Spleen (tissue), 11 donors: ENCODE measurements at regions not wholly inside any gene's neighbourhood (a gene's known extent, or its start where the extent isn't known, plus 50 kb on each side); places are given as distances from the start of the nearest gene placed in this dataset.

Experiments
- DNase-seq: peaks from one replicate; pipeline ENCODE4 v3.0.0-alpha.2; 2020
- H3K27ac ChIP-seq, 8 donors: fragments of 200-600 bp; sonication (generic) in 7 of 8; 1 replicate in 4 of 8; 2 replicates in 4 of 8; pipeline versions ENCODE4 v1.5.0 to v1.8.0; 2016 to 2021; ENCODE audit warnings: inconsistent platforms in 4 of 8, mild to moderate bottlenecking in 4 of 8, moderate library complexity in 1 of 8
- H3K27me3 ChIP-seq, 7 donors: fragments of 200-600 bp; sonication (generic) in 6 of 7; replicated peaks in 1 of 7; 1 replicate in 4 of 7; 2 replicates in 3 of 7; pipeline versions ENCODE4 v1.5.0 to v1.8.0; 2016 to 2021; ENCODE audit warnings: inconsistent platforms in 3 of 7, mild to moderate bottlenecking in 1 of 7
- H3K36me3 ChIP-seq, 6 donors: fragments of 200-600 bp; sonication (generic) in 5 of 6; 1 replicate in 4 of 6; 2 replicates in 2 of 6; pipeline versions ENCODE4 v1.5.0 to v1.8.0; 2016 to 2021; ENCODE audit warnings: inconsistent platforms in 2 of 6
- H3K4me1 ChIP-seq, 6 donors: fragments of 200-600 bp; sonication (generic) in 5 of 6; 1 replicate in 3 of 6; 2 replicates in 3 of 6; pipeline versions ENCODE4 v1.5.0 to v1.8.0; 2016 to 2021; ENCODE audit warnings: inconsistent platforms in 3 of 6
- H3K4me3 ChIP-seq, 8 donors: fragments of 200-600 bp; sonication (generic) in 7 of 8; 1 replicate in 4 of 8; 2 replicates in 4 of 8; pipeline versions ENCODE4 v1.5.0 to v1.8.0; 2016 to 2021; ENCODE audit warnings: inconsistent platforms in 4 of 8, mild to moderate bottlenecking in 4 of 8, moderate library complexity in 2 of 8
- H3K9me3 ChIP-seq, 8 donors: fragments of 200-600 bp; sonication (generic) in 7 of 8; 1 replicate in 4 of 8; 2 replicates in 4 of 8; pipeline versions ENCODE4 v1.5.0 to v1.8.0; 2016 to 2021; ENCODE audit warnings: inconsistent platforms in 4 of 8
- POLR2A ChIP-seq, 3 donors: fragments of 450-650 bp; IDR thresholded peaks; one replicate each; pipeline ENCODE4 v1.5.1; 2017; ENCODE audit warnings: antibody characterized with exemption in 3 of 3, mild to moderate bottlenecking in 1 of 3
- POLR2AphosphoS5 ChIP-seq, 3 donors: sonication (generic); formaldehyde crosslinking; IDR thresholded peaks; one replicate each; pipeline ENCODE4 v1.5.1; 2017; ENCODE audit warnings: antibody characterized with exemption in 3 of 3
- WGBS, 5 donors: extraction: QIAGEN DNeasy Blood & Tissue Kit in 3 of 5; methylation state at CpG; one replicate each; pipeline versions ENCODE4 v1.1.5 to v1.1.7; 2013 to 2018; 5-methylcytosine and 5-hydroxymethylcytosine counted together
- intact Hi-C: fragments of 100-400 bp; cut with DNase I; formaldehyde crosslinking; loops from one replicate; pipeline ENCODE4 v1.15.0; 2023; ENCODE audit warnings: low total_unique reads
- TF ChIP-seq, protein P1 (sequence below), 11 experiments: fragments of 200-600 bp in 7 of 11; fragments of 450-650 bp in 4 of 11; sonication (generic) in 4 of 11; IDR thresholded peaks in 8 of 11; conservative IDR thresholded peaks in 3 of 11; 1 replicate in 7 of 11; 2 replicates in 4 of 11; pipeline versions ENCODE4 v1.4.0 to v1.8.0; 2016 to 2021; ENCODE audit warnings: antibody characterized with exemption in 11 of 11, inconsistent platforms in 4 of 11, mild to moderate bottlenecking in 1 of 11
- donor health status: healthy with polysubstance abuse.
- donor health status: DM: no; HTN: no; CAD: no; lungs with moderate emphysema.
- donor health status: DM: no; HTN: no; CAD: no.
- donor health status: Bipolar disorder and iron deficiency.
- donor health status: healthy.
- donor health status: DM: no; HTN: no; CAD: no.
- donor health status: DM: yes; HTN: yes; CAD: no.

DNA sequence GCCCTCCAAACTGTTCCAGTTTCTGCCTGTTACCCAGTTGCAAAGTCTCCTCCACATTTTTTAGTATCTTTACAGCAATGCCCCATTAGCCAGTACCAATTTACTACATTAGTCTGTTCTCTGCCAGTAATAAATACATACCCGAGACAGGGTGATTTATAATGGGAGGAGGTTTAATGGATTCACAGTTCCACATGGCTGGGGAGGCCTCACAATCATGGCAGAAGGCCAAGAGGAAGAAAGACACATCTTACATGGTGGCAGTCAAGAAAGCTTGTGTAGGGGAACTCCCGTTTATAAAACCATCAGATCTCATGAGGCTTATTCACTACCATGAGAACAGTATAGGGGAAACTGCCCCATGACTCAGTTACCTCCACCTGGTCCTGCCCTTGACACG is 600.7 kb upstream of the CDH6 start:
- Histone ChIP-seq H3K9me3 (peaks cover 0 to 25% (median 13%) of the 10 kb centered on the region in 8 donors), H3K36me3 (no peaks in the 10 kb centered on the region), H3K4me1 (no peaks in the 10 kb centered on the region), H3K27ac (no peak overlapping the region), H3K4me3 (no peak overlapping the region), H3K27me3 (no peaks in the 10 kb centered on the region)
- DNase-seq = no peak
- intact Hi-C loops = no loop called here
- 64 to 74% (median 70%) methylated on average over 3 of the region's 3 CpGs for WGBS, 5 donors
- TF ChIP-seq POLR2AphosphoS5 (IDR thresholded peaks at IDR 0.05) (no peak), POLR2A (IDR thresholded peaks at IDR 0.05) (no peak)
- TF ChIP-seq, protein P1, sequence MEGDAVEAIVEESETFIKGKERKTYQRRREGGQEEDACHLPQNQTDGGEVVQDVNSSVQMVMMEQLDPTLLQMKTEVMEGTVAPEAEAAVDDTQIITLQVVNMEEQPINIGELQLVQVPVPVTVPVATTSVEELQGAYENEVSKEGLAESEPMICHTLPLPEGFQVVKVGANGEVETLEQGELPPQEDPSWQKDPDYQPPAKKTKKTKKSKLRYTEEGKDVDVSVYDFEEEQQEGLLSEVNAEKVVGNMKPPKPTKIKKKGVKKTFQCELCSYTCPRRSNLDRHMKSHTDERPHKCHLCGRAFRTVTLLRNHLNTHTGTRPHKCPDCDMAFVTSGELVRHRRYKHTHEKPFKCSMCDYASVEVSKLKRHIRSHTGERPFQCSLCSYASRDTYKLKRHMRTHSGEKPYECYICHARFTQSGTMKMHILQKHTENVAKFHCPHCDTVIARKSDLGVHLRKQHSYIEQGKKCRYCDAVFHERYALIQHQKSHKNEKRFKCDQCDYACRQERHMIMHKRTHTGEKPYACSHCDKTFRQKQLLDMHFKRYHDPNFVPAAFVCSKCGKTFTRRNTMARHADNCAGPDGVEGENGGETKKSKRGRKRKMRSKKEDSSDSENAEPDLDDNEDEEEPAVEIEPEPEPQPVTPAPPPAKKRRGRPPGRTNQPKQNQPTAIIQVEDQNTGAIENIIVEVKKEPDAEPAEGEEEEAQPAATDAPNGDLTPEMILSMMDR (IDR thresholded peaks at IDR 0.05 in 8 of 11, conservative IDR thresholded peaks at IDR 0.05 in 3 of 11) = no peak

DNA sequence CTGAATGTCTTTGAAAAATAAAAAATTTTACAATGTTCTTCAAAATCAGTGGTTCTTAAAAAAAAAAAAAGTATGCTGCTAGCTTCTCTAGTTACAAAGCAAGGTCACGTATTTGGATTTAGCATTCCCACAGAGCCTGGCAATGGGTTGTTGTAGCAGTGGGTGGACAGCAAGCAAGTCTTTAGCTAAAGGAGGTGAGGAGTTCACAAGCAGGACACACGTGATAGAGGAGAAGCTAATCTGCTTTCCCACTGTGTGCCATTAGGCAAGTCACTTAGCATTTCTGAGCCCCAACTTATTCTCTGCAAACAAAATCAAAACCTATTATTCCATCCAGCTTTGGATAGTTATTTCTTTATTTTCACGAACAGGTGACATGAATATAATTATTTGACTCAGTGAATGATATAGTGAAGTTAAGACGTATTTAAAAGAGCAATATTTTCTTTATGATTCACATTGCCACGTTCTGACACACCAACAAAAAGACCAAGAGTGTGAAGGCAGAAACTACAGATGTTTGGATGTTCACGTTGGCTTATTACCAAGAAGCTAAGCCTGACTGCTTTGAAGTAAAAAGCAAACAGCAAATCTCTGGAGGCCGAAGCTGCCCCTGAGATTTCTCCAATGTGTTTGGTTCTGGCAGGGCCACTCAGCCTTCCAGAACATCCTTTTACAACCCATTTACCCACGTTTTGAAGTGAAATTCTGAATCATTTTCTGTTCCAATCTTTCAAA is 612.1 kb upstream of the CDH6 start:
- no peak overlapping the region for H3K4me3 ChIP-seq
- no peaks in the 10 kb centered on the region for H3K4me1 ChIP-seq
- H3K36me3 ChIP-seq = no peaks in the 10 kb centered on the region
- no peak for DNase-seq
- TF ChIP-seq POLR2A (IDR thresholded peaks at IDR 0.05) (no peak), POLR2AphosphoS5 (IDR thresholded peaks at IDR 0.05) (no peak)
- TF ChIP-seq, protein P1 (IDR thresholded peaks at IDR 0.05 in 8 of 11, conservative IDR thresholded peaks at IDR 0.05 in 3 of 11) = no peak
- H3K27ac ChIP-seq = no peak overlapping the region
- no peaks in the 10 kb centered on the region for H3K27me3 ChIP-seq
- peaks cover 0 to 15% (median 3%) of the 10 kb centered on the region in 8 donors for H3K9me3 ChIP-seq
- 56 to 62% (median 56%) methylated on average over 8 of the region's 8 CpGs for WGBS, 5 donors
- intact Hi-C loops = no loop called here

DNA sequence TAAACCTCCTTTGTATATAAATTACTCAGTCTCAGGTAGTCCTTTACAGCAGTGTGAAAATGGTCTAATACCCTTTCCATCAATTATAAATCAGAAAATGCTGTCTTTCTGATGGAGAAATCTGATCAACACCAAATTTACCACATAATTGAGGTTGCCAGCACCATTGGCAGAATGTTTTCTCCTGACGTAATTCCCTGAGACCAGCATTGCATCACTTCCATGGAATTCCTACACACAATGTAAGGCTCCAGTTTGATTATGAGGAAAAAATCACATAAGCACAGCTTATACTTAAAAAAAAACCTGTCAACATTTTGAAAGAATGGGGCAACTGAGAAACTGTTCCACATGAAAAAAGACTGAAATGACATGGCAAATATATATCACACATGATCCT is 618.7 kb upstream of the CDH6 start:
- TF ChIP-seq POLR2AphosphoS5 (IDR thresholded peaks at IDR 0.05) (no peak), POLR2A (IDR thresholded peaks at IDR 0.05) (no peak)
- TF ChIP-seq, protein P1 (IDR thresholded peaks at IDR 0.05 in 8 of 11, conservative IDR thresholded peaks at IDR 0.05 in 3 of 11) = no peak
- no peaks in the 10 kb centered on the region for H3K27me3 ChIP-seq
- H3K4me3 ChIP-seq = no peak overlapping the region
- H3K36me3 ChIP-seq = no peaks in the 10 kb centered on the region
- intact Hi-C loops = no loop called here
- DNase-seq = no peak
- H3K4me1 ChIP-seq = no peaks in the 10 kb centered on the region
- peaks cover 0 to 34% (median 11%) of the 10 kb centered on the region in 8 donors for H3K9me3 ChIP-seq
- WGBS, 5 donors = 83 to 92% (median 85%) methylated on average over 1 of the region's 1 CpG
- no peak overlapping the region for H3K27ac ChIP-seq

DNA sequence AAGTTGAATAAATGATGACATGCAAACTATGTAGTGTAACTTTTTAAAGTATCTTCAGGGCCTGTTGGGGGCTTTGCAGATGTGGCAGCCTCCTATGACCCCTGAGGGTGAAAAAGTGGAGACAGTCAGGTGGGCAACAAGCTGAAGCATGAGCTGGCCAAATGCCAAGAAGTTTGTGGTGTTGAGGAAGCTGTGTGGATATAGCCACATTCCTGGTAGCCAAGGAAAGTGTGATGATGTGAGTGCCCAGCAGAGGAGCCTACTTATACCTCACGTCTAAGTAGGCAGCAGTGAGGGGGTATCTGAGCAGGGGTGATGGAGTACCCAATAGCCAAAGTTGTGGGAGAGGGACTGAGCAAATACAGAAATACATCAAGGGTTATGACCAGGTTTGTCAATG is 621.2 kb upstream of the CDH6 start:
- H3K27me3 ChIP-seq = no peaks in the 10 kb centered on the region
- 38 to 59% (median 44%) methylated on average over 1 of the region's 1 CpG for WGBS, 5 donors
- no peak for TF ChIP-seq POLR2AphosphoS5 (IDR thresholded peaks at IDR 0.05)
- TF ChIP-seq POLR2A (IDR thresholded peaks at IDR 0.05) = no peak
- TF ChIP-seq, protein P1 (IDR thresholded peaks at IDR 0.05 in 8 of 11, conservative IDR thresholded peaks at IDR 0.05 in 3 of 11) = no peak
- no peaks in the 10 kb centered on the region for H3K4me1 ChIP-seq
- no peak overlapping the region for H3K27ac ChIP-seq
- intact Hi-C loops = no loop called here
- H3K36me3 ChIP-seq = no peaks in the 10 kb centered on the region
- DNase-seq = no peak
- no peak overlapping the region for H3K4me3 ChIP-seq
- H3K9me3 ChIP-seq = peaks cover 0 to 28% (median 10%) of the 10 kb centered on the region in 8 donors
